NCI-H187 treated with DMSO at 0.1 percent for 48 hours (cell line): ENCODE measurements at regions not wholly inside any gene's neighbourhood (a gene's known extent, or its start where the extent isn't known, plus 50 kb on each side); places are given as distances from the start of the nearest gene placed in this dataset.

Experiments
- DNase-seq: peaks from one replicate; lab custom pipeline; 2025; lab: John Stamatoyannopoulos, UW

DNA sequence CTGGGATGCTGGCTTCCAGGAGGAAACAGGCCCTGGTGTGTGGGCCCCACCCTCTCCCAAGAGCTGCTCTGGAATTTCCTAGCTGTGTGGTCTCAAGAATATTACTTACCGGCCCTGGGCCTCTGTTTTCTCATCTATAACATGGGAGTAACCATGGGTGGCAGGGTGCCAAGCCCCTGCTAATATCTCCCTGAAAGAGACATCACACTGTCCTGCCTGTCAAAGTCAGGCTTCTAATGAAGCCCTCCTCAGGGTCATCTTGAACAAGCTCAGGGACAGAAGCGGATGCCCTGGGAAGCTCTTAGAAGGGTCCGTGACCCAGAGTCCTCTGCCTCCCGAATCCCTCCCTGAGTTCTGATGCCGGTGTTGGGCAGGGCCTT lies 173.2 kb upstream of the HDAC4 start:
- DNase-seq = no peak

DNA sequence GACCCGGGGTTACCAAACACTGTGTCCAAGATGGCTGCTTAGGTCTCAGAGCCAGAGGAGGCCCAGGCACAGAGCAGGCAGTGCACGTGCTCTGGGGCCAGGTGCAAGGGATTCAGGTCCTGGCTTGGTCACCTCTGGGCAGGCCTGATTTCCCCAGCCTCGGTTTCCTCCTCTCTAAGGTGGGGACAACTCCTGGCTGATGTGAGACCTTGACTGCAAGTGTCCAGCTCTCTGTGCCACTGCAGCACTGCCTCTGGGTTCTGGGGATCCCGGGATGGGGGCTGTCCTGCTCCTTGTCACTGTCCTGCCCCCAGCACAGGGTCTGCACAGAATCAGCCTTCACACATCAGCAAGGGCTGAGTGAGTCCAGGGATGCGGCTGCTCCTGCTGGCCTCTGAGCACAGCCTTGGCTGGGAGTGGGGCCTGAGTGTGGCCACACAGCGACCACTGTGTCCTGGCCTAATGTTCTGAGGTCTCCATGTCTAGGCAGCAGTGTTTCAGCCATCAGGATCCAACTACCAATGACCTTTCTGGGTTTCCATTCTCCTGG lies 170.2 kb upstream of the HDAC4 start:
- no peak for DNase-seq

DNA sequence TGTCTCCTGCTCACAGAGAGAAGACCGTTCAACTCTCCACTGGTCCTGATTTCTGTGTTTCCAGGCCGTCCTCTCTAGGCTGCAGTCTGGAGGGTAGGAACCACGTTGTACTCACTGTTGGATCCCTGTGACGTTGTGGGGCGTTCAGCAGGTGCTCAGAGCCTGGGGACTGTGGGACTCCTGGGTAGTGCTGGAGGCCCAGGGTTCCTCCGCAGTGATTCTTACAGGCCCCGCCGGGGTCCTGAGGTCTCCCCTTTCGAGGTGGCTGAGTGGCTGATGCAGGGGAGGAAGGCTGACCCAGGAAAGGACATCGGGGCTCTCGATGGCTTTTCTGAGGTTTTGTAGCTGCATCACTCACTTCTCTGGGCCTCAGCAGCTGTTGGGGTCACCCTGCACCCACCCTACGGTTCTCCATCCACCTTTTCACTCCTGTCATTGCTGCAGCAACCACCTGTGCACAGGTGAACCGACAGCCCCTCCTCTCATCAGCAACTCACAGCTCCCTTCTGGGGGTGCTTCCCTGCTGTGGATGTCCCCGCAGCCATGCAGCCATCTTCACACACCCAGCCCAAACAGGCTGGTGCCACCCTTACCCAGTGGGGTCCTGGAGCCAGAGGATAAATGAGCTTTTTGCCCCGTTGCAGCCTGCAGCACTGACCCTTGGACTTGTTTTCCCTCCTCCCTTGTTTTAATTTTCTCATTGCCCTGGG lies 169.6 kb upstream of the HDAC4 start:
- no peak for DNase-seq

DNA sequence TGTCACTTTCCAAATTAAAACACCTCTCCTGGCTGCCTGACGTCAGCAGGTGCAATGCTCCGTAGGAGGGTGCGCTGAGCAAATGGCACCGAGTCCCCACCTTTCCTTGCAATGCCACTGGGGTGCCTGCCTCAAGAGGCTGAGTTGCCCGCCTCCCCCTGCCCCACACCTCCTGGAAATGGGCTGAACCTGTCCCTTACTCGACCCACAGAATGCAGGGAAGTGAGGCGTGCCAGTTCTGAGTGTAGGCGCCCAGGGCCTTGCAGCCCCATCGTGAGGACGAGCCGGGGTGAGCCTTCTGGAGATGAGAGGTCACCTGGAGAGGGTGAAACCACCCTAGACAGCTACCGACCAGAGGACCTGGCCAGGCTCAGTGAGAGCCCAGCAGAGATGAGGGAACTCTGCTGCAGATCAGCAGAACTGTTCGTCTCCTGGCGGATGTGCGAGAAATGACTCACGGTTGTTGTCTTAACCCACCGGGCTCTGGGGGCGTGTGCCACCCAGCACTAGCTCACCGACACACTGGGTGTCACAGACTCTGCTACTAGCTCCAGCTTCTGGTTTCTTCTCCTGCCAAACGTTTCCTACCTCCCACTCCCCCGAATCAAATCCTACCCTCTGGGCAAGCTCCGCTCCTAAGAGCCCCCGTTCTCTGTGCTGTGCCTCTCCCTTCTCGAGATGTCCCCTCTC lies 168.7 kb upstream of the HDAC4 start:
- DNase-seq = no peak

DNA sequence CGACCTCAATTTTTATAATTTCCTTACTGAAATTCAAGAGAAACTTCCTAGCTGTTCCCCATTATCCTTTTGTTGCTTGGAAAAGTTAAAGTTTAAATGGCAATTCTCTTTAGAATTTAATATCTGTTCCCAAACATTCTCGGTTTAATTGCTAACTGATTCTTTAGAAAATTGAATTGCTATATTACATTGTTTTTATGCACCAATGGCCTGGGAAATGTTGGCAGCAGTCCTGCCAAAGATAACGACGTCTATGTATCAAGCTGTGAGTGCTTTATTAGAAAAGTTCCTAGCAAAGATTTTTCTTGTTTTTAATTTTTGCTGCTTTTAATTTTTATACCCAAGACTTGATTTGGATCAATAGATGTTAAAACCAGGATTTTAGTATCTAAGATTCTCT lies 167.8 kb upstream of the HDAC4 start:
- no peak for DNase-seq

DNA sequence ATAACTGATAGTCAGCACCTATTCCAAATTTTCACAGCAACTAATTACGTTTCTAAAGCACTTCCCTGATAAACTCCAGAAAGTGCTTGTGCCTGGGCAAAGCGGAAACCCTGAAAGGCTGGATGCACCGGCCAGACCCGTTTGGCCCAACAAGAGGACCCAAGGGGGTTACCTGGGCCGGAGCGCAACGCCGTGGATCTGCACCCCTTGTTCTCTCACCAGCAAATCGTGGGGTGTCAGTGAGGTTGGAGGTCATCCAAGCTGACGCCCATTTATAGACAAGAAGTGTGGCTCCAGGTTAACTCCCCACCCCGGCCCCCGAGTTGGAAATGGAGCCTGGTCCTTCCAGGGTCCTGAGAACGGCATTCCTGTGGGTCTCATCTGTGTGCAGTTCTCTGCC lies 167.0 kb upstream of the HDAC4 start:
- no peak for DNase-seq

DNA sequence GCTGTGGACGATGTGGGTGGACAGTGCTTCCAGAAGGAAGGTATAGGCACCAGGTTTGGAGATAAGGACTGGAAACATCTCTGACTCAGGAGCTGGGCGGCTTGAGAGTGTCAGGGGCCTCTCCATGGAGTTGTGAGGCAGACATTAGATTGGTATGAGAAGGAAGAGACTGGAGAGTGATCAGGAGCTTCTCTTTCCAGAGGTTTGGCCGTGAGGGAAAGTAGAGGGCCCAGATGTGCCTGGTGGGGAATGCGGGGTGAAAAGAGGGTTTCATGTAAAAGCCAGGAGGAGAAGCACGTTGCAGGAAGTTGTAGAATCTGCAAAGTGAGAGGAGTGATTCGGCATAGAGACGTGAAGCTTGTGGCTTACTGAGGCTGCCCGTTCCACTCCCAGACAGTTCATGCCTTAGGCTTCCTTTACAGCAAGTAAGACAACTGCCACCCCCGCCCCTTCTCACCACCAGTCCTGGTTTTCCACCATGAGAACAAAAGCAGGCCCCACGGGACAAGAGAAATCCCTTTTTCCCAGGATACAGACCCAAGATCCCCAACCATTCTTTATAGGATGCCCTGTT lies 166.3 kb upstream of the HDAC4 start:
- DNase-seq = no peak

DNA sequence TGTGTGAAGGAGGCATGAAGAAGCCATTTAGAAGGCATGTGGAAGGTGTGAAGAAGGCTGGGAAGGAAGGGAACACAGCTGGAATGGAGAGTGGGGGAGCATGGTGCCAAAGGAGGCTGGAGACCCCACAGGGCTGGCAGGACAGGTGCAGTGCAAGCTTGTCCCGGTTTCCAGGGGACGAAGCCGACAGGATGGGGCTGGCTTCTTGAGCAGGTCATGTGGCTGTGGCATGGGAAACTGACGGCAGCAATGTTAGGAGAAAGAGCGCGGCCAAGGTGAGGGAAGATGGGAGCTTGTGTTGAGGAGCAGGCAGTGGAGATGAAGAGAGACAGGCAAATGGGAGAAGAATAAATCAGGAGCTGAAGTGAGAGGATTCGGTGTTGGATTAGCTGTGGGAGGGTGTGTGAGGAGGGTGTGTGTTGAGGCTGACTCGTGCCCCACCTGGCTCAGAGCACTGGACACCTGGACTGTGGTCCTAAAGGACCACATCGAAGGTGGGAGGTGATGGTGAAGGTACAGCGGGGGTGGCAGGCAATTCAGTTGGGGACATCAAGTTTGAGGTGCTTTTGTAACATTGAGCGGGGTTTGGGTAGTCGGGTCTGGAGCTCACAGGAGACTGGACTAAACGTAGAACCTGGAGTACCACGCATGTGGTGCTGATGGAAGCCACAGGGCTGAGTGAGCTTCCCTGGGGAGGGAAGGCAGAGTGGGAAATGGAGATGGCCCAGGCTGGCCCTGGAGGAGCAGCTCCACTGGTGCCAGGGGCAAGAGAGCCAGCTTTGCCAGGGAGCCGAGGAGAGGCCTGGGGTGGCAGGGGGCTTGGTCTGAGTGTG lies 165.6 kb upstream of the HDAC4 start:
- no peak for DNase-seq

DNA sequence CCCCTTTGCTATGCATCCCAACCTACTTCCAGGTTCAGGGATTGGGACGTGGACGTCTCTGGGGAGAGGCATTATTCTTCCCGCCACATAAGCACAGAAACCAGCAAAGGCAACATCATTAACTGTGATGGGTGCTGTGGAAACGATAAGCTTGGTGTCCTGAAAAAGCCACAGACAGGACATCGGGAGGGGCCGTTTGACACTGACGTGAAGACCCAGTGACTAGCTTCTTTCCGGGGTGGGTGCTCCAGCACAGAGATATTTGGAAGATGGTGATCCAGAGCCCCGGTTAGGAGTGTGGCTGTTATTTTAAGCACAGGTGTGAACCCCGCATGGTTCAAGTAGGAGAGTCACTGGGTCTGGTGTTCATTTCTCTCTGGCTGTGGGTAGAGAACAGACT lies 163.8 kb upstream of the HDAC4 start:
- DNase-seq = no peak

DNA sequence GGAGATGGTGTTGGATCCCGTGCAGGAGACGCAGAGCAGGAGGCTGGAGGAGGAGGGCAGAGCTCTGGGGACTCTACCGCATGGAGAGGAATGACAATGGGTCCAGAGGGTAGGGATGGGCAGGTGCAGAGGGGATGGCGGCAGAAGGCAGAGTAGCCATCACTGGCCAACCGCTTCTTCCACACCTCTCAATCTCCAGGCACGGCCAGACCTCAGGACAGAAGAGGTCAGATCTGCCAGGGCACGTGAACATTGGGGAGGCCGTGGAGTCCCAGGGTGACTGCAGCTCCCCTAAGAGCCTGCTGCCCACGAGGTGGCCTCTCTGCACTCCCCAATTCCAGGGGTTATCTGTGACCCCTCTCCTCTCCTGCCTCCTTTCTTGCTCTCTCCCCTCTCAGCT lies 162.7 kb upstream of the HDAC4 start:
- no peak for DNase-seq

DNA sequence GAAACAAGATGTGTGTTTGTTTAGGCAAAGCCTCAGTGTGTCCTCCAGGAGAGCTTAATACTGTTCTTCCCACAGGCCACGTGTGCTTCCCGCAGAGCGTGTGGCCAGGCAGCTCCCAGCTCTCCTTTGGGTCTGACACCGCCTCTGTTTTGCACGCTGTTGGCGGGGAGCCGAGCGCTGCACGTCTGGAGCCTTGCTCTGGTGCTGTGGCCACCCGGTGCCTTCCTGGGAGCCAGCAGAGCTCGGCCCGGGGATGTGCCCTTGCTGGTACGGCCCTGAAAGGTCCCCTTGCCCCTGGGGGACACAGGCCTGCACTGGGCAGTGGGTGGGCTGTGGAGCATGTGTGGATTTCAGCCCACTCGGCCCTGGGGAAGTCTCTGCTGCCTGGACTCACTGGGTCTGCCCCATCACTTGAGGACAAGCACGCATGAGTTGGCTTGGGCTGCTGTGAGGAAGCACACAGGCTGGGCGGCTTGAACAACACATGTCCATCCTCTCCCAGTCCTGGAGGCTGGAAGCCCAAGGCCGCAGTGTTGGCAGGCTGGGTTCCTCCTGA lies 160.7 kb upstream of the HDAC4 start:
- DNase-seq = no peak

DNA sequence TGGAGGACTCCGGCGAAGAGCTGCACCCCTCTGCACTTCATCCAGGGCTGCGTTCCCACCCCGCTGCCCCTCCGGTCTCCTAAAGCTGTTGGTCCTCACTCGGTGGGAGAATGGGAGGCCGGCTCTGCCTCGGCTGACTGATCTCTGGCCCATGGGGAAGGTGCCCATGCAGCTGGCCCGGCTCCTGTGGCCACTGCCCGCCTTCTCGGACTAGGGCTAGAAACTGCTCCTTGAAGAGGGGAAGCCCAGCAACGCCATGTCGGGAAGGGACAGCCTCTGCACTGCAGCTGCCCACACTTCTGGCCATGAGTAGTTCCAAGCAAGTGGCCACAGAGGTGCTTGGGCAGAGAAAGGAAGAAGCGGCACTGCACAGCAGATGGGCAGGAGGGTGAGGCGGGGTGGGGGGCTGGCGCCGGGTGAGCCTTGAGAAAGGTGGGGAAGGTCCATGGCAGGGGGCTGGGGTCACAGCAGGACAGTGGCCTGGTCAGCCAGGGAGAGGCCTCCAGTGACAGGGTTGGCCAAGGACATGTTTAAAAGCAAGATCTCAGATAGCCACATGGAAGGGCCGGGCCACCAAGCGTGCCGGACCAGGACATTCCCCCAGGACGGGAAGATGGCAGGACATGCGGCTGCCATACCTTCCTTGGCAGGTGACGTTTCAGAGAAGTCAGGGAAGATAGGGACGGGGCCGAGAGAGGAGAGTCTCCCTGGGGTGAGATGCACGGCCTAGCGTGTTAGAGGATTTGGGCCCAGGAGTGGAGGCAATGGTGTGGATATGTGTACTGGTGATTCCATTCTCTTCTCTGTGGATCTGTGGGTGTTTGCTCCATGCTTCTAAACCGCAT lies 158.8 kb upstream of the HDAC4 start:
- no peak for DNase-seq

DNA sequence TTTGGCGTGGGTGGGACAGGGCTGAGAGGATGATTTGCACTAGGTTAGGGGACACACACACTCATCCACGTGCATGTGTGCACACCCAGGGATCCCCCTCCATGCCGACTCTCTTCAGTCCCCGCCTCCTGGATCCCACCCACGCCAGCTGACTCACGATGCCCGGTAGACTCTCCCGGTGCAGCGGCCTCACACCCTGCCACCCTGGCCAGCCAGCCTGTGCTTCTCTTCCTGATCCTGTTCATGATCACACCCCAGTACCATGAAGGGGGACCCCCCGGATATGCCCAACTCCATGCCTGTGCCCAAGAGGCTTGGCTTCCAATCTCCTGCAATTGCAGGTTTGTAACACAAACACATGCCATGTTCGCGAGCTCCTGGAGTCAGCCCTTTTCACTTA lies 157.8 kb upstream of the HDAC4 start:
- no peak for DNase-seq

DNA sequence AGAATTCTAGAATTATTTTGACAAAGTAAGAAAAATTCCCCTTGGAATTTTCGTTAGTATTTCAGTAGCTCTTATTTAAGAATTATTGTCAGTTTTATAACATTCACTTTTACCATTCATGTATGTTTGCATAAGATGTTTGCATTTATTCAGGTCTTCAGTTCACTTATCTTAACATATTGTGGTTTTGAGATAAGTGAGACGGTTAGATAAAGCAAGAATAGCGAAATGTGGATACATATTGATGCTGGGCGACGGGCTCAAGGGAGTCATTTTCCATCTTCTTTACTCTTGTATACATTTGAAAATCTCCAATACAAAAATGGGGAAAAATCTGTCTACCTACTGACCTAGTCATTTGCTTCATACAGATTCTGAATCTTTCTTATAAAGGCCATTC lies 156.7 kb upstream of the HDAC4 start:
- DNase-seq = no peak

DNA sequence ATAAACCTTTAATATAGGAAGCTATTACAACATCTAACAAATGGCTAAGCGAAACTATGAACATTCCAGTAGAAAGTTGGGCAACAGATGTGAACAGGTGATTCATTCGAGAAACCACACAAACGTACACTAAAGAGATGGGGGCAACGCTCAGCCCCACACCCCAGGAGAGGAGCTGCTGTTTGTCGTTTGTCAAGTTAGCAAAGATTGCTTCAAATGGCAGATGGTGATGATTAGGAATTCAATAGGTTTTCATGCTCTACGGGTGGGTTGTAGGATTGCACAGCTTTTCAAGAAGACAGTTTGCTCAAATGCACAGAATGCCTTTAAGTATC lies 154.7 kb upstream of the HDAC4 start:
- DNase-seq = no peak

DNA sequence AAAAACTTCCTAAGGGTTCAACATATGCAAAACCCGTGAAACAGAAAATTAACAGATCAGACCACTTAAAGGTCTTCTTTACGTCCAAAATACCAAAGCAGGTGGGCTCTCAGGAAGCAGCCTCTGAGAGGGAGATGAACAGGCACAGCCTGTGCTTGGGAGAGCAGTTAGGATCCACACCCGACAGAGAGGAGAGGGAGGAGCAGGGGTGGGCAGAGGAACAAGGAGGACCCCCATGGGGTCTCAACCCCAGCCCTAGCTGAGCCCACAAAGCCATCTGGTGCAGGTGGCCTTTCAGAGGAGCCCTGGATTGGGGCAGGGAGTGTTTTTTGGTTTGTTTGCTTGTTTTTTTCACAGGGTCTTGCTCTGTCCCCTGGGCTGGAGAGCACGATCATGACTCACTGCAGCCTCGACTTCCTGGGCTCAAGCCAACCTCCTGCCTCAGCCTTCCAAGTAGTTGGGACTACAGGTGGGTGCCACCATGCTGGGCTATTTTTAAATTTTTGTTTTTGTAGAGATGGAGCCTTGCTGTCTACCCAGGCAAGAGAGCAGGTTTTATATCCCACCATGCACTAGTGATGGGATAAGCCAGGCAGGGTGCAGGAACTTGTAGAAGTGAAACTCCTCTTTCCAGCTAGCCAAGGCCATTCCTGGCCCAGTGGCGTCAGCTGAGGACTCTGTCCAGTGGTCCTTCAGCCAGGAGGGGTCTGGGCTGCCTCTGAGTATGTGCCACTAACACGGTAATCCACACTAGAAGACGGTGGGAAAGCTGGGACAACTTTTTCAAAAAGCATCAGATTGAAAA lies 154.1 kb upstream of the HDAC4 start:
- DNase-seq = no peak

DNA sequence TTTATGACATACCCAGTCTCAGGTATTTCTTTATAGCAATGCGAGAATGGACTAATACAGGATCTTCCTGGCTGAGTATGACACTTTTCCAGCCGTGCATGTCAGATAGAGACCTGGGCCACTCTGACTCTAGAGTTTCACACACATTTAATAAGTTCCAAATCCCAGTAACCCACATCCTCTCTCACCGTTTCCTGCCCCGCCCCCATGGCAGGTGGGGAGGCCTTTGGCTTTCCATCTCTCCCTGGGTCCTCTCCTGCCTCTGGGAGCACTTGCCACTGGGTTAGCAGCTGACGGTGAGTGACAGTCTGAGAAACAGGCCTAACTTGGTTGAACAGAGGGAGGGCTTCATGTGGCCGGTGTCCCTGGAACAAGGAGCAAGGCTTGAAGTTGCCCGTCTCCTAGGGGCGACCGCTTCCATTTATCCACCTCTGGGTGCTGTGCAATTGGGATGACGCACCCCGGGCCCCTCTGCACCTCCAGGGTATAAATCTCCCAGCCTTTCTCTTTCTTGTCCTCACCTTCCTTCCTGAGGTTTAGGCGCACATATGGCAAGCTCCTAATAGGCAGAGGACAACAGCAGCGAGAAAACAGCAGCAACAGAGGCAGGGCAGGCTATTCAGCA lies 152.7 kb upstream of the HDAC4 start:
- no peak for DNase-seq

DNA sequence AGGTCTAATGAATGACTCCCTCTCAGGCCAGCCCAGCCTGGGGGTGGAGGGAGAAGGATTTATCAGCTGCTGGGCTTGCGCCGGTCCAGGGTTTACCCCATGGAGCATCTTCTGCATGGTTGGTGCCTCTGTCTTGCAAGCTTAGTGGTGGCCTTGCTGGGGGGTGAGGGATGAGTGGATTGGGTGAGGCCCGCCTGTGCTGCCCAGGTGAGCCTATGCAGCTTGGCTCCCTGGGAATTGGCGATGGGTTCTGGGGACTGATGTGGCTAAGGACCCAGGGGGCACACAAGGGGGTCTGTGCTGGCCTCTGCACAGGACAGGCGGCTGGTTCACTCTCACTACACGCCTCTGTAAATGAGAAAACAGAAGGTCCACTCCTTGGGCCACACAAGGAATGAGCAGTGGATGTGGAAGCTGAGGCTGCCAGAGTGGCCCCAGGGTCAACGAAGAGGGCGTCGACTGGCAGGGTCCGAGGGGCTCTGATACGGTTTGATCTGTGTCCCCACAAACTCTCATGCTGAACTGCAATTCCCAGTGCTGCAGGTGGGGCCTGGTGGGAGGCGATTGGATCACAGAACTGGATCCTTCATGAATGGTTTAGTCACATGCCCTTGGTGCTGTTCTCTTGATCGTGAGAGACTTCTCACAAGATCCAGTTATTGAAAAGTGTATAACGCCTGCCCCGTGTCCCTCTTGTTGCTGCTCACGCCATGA lies 151.6 kb upstream of the HDAC4 start:
- no peak for DNase-seq

DNA sequence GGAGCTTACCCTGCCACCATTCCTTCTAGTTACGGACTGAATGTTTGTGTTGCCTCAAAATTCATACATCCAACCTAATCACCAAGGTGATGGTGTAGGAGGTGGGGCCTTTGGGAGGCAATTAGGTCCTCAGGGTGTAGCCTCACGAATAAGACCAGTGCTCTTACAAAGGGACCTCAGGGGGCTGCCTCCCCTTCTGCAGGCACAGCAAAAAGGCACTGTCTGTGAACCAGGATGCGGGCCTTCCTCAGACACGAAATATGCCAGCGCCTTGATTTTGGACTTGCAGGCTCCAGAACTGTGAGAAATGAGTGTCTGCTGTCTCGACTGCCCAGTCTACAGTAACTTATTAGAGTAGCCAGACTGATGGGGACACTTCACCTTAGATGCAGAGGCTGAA lies 150.4 kb upstream of the HDAC4 start:
- DNase-seq = no peak
